HG03520 (cell line): ENCODE measurements at regions not wholly inside any gene's neighbourhood (a gene's known extent, or its start where the extent isn't known, plus 50 kb on each side); places are given as distances from the start of the nearest gene placed in this dataset.

Experiments used
- ATAC-seq: cut with Tn5 transposase; IDR thresholded peaks from one replicate; pipeline ENCODE4 v1.9.1; 2021; ENCODE audit warnings: mild to moderate bottlenecking, moderate library complexity; ENCODE audit not compliant: unreplicated experiment

DNA sequence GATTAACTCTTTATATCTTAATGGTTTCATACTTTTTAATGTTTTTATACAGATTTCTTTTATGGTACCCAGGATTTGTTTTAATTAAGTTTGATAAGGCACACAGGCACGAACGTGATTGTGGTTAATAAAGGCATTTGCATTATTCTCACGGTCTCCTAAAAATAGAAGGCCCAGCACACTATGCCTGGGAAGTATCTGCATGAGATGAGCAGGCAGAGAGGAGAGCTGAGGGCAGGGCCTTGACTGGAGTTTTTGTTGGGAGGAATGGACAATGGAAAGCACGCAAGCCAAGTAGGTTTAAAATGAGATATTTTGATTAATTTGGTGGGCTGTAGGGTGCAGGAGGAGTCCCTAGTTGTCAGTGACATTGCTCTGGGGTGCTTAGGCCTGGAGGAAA, 1714.3 kb upstream of the PCDH7 start:
- no peak for ATAC-seq

DNA sequence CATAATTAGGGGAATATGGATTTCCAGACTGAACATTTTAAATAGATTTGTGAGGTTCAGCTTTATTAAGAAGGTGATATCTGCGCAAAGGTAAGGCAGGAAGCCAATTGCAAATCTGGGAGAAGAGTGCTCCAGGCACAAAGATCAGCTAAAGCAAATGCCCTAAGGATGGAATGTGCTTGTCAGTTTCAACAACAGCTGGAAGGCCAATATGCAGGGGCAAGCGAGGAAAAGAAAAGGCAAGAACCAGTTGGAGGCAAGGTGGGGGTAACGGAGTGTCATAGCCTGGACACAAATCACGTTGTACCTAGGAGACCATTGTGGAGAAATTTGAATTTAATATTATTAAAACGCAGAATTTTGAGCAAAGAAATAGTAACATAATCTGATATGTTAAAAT, 1710.3 kb upstream of the PCDH7 start:
- ATAC-seq, result no peak

DNA sequence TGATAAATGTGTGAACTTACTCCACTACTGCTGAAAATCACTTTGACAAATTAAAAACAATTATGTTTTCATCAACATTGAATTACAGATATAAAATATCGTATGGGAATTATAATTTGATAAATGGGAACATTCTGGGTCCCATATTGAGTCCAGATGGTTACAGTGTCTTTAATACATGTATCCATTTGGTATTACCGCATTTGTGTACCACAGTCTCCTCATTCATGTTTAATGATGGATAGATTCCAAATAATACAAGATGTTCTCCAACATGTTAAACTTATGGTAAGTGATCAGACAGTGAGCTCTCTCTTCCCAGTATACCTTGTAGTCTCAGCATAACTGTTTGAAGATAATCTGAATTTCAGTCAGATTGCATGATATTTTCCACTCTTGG, 1706.8 kb upstream of the PCDH7 start:
- ATAC-seq, result no peak

DNA sequence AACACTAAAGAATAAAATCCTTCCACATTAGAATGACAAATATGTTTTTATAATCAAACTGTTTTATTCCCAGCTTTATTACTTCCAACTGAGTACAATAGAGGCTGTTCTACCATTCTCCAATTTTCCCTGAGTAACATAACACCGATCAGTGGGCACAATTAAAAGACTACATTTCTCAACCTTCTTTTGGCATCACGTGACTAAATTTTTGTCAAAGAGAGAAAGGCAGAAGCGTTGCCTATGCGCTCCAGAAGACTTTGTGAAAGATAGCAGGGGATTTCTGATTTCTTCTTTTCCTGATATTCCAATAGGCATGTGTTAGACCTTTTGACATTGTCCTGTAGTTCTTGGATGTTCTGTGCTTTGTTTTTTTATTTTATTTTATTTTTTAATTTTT, 1705.6 kb upstream of the PCDH7 start:
- no peak for ATAC-seq

DNA sequence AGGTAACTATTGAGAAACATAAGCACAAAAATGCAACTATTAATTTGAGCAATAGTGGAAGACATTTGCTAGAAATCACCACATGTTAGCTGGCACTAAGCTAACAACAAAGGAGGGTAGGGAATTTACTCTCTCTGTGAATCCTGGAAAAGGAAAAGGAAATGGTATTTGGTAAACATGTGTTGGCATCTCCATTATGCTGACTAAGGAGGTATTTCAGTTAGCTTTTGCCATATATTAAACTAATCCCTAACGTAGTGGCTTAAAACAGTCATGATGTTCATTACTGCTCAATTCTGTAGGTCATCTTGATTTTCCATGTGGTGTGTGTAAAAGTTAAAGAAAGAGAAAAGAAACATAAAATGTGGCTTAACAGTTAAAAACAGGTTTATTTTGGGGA, 1686.5 kb upstream of the PCDH7 start:
- ATAC-seq, result no peak

DNA sequence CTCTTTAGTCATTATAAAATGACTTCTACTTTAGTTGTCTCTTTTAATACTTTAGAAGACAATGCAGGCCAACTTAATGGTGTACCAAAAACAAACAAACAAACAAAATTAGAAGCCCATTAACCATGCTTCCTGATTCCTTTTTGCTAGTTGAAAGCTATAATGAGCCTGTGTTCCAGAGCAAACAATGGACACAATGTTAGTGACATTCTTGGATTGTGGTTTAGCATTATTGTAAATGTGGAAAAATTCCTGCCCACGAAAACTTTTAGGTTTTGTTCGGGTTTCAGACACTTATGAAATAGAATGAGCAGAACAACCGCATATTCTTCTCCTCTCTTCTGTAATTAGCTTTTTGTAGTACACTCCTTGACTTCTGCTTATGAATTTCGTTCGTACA, 1682.7 kb upstream of the PCDH7 start:
- ATAC-seq, result no peak

DNA sequence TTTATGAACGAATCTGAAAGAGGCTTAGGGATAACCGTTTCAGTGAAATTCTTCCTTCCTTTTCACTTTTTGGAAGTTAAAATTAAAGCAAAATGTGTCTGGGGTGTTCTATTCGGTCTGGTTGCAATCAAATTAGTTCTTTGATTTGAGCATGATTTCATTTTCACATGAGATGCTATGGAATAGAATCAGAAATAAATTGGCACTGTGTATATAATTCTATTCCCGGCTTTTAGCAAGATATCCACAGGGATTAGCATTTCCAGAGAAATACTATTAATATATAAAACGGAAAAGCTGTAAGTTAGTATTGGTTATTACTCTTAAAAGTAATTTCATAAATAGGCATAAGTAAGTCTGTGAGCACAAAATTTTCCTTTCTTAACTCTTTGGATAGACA, 1676.8 kb upstream of the PCDH7 start:
- ATAC-seq, result no peak

DNA sequence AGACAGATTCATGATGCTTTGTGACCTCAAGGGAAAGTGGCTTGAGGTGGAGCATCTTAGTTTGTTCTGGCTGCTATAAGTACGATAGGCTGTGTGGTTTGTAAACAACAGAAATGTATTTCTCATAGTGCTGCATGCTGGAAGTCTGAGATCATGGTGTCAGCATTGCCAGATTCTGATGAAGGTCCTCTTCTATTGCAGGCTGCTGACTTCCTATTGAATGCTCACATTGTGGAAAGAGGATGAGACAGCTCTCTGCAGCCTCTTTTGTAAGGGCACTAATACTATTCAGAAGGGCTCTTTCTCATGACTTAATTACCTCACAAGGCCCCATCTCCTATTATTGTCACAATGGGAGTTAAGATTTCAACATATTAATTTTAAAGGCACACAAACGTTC, 1674.0 kb upstream of the PCDH7 start:
- ATAC-seq, result no peak

DNA sequence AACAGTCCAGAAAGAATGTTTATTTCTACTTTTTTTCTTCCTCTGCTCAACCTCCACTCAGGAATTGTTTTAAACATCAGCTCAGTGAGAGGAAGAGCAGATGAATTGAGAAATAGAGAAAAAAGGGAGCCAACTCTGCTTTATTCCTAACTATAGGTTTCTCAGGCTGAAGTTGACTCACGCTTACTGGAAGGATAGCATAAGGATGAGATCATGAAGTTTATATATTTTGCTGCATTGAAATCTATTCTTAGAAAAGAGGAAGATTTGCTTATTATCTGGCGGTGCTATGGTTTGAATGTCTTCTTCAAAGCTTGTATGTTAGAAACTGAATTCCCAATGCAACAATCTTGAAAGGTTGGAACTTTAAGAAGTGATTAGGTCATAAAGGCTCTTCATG, 1673.4 kb upstream of the PCDH7 start:
- ATAC-seq, result no peak

DNA sequence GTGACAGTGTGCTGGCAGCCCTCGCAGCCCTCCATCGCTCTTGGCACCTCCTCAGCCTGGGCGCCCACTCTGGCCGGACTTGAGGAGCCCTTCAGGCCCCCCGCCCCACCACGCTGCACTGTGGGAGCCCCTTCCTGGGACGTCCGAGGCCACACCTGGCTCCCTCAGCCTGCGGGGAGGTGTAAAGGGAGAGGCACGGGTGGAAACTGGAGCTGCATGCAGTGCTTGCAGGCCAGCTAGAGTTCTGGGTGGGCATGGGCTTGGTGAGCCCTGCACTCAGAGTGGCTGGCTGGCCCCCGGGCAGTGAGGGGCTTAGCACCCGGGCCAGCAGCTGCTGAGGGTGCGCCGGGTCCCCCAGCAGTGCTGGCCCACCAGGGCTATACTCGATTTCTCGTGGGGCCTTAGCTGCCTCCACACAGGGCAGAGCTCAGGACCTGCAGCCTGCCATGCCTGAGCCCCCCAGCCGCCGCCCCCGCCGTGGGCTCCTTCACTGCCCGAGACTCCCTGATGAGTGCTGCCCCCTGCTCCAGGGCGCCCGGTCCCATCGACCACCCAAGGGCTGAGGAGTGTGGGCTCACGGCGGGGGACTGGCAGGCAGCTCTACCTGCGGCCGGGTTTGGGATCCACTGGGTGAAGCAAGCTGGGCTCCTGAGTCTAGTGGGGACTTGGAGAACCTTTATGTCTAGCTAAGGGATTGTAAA, 1672.7 kb upstream of the PCDH7 start:
- ATAC-seq, result no peak

DNA sequence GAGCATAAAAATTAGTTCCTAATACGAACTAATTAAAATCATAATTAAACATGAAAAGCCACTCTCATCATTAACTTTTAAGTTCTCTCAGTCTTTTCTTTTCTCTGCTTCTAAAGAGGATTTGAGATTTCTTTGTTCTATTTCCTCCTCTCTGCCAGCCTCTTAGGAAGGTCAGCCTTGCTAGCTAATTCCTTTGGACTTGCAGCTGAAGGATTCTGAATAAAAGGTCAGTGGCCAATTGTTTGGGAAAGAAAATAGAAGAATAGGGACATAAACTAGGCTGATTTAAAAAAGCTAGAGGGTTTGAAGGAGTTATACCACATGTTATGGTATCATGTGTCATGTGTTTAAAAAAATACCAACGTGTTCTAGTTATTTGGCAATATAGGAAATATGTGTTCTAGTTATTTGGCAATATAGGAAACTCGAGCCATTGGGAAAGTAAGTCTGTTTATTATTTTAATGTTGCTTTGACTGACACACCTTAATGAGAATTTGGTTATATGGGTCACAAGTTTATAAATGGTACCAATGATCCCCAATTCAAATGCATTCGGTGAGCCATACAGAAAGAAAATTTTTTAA, 1668.7 kb upstream of the PCDH7 start:
- ATAC-seq, result no peak

DNA sequence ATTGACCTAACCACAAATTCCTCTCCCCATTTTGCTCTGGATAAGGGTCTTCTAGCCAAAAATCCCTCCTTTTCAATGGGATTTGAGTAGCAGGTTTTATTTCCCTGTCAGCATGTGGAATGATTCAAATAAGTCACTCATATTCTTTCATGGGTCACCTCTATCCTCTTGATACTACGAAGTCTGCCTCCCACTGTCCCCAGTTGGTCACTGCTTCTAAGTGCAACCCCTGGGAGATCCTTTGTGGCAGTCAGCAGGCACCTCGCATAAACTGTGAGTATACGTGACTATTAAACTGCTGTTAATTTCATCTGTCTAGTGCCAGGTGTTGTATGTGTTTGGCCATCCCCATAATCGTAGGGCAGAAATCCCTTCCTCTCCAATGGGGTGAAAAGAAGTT, 1667.9 kb upstream of the PCDH7 start:
- no peak for ATAC-seq

DNA sequence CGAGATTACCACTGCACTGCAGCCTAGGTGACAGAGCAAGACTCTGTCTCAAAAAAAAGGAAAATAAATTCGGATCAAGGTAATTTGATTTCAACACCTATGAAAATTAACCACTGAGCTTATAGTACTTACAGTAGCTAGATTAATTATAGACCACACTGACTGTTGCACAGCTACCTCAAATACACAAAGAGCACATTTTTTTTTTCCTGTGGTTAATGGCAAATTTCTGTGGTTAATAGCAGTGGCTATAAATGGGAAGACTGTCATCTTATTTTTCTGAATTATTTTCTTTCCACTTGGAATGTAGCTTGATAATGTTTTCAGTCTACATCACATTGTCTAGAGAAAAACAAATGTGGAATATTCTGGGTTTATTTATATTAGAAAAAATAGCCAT, 1661.6 kb upstream of the PCDH7 start:
- ATAC-seq, result no peak

DNA sequence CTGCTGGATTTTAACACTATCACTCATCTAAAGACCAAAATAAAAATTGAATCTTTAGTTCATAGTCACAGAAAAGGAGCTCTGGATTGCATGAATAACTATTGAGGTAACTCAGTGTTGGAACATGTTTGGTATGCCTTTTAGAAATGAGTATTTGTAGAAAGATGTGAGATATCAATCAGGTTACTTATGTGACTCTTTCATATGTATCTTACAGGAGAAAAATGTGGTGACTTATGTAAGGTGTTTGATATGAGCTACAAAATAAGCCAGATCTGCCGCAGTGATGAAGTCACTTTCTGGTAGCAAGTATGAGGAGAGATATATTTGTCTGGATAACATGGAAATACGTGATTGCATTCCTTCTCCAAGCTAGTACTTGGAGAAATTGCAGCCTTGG, 1653.3 kb upstream of the PCDH7 start:
- ATAC-seq, result no peak

DNA sequence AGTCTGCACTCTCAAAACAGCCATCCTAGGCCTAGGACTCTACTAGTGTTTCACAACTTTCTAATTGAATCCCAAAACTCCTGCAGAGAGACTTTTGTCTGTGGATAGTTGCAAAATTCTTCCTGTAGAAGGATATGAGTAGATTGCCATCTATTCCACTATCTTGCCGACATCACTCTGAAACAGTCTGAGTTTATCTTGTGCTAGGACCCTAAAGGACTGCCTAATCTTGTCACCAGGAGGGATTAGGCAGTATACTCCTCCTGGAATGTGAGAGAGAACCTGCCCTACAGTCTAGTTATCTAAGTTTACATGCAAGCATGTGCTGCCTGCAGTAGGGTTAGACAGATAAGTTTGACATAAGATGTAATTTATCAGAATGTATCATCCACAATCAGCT, 1646.6 kb upstream of the PCDH7 start:
- ATAC-seq, result no peak

DNA sequence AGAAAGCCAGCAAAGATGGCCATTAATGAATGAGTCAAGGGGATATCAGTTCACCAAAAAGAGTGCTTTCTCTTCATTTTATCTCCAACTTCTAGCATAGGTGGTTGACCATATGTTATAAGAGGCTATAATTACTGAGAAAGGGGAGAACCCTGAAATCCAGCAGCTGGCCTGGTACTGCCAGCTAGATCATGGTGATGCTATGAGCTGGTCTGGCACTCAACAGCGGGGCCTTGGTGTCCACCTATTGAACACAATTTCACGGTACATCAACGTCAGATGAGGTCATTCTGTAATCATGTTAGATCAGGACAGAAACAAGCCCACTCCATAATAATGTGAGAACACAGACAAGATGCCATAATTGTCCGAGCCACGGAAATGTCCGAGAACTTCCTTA, 1644.8 kb upstream of the PCDH7 start:
- no peak for ATAC-seq

DNA sequence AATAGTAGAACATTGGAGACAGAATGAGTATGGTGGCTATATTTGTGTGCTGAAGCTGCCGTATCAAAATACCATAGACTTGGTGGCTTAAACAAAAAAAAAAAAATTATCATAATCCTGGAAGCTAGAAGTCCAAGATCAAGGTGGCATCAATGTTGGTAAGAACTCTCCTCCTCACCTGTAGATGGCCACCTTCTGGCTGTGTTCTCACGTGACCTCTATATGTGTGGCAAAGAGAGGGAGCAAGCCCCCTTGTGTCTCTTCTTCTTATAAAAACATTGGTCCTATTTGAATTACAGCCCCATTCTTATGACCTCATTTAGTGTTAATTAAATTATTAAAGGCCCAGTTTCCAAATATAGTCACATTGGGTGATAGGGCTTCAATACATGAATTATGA, 1640.9 kb upstream of the PCDH7 start:
- ATAC-seq, result no peak

DNA sequence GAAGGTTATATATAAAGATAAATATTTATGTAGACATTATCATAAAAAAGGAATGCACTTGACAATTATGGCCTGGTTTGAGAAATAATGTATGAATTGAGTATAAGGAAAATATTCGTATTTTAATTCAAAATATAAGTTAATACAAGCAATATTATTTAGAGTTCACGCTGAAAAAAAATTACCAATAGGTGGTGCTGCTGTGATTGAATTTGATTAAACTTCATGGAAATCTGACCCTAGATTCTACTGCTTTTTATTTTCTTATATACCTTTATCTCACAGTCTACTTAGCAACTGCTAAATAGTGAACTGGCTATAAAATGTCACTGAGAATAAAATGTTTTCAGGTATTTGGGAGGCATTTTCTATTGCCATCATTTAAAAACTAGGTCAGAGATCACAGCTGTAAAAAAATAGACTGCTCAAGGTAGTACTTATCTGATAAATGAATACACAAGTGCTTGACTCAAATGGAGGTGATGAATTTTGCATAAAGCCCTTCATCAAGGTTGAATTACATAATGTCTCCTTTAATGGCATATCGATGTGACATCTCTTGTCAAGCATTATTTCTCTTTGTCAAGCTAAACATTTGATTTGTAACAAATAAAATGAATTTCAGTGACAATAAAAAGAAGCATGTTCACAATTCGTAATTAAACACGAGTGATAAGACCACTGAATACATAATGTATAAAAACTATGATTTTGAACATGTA, 1638.8 kb upstream of the PCDH7 start:
- ATAC-seq, result no peak

DNA sequence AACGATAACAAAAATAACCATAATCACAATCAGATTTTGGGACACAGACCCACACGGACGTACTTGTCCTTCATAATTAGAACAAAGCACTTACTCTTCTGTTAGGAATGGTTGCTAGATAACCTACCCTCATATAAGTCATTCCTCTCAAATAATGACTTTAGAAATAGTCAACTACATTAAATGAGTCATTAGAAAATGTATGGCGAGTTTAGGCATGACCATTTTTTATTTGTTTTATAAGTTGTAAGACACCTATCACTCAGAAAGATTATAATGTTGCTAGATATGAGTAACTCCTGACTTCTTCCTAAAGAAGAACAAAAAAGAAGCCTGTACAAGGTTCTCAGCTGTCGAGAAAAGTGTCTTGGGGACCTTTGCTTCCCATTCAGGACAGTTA, 1637.5 kb upstream of the PCDH7 start:
- ATAC-seq, result no peak

DNA sequence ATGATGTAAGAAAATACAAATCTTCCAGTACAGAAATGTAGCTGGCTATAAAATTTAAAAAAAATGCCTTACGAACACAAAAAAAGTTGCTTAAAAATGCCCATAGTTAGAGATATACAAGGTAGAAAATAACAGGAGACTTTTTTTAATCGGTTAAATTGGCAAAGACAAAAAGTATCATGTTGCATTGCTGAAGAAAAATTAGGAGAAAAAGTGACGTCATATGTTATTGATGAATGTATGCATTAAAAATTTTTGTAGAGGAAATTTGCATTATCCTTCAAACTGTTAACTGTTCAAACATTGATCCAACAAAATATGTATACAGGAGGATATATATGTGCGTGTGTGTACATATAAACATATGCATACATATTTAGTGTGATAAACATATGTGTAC, 1634.4 kb upstream of the PCDH7 start:
- ATAC-seq, result no peak

DNA sequence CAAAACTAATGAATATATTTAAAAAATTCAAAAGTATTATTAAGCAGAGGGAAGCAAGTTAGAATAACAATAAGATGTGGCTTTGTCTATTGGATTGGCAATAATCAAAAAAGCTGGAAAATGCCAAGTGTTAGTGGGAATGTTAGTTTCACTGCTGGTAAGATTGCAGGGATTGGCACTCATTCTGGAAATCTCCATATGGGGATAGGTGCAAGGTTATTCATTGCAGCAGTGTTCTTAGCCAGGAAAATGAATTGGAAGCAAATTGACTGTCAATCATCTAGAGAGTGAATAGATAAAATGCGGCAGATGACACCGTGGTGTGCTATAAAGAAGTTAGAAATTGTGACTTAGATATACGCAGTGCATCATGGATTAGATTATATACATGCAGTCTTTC, 1615.5 kb upstream of the PCDH7 start:
- ATAC-seq, result no peak

DNA sequence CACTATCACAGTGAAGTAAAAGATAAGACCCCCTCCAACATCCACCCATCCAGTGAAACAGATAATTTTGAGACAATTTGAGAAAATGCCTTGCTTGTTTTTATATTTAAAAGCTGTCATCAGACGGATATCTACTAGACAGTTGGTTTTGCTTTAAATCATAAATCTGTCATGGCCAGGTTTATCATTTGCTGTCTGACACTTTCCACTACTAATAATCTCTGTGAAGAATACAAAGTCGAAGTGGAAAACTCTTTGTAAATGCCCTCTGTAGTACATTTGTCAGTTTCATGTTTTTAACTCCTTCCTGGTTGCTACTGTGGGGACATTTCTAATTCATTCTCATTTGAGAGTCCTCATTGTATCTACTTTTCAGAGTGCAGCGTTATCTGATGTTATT, 1606.2 kb upstream of the PCDH7 start:
- ATAC-seq, result no peak
